ENCODE measurements at regions not wholly inside any gene's neighbourhood (a gene's known extent, or its start where the extent isn't known, plus 50 kb on each side); places are given as distances from the start of the nearest gene placed in this dataset.

DNA sequence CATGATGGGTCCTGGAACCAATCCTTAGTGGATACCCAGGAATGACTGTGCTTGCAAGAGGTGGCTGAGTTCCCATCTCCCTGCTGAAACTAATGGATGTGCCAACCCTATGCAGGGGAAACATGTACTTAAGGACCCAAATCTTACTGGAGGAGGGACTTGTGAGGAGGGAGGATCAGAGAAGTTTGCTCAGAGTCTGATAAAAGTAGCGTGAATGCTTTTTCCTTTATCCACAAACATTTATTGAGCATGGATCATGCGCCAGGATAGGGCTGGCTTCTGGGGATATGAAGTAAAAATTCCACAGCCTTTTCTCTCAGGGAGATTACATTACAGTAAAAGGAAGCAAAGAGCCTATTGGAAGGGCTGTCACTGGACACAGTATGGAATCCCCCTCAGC, 358.5 kb downstream of the RPS24 start:
- TF ChIP-seq CTCF (IDR thresholded peaks at IDR 0.05) (no peak), POLR2A (IDR thresholded peaks at IDR 0.05) (no peak), EP300 (IDR thresholded peaks at IDR 0.05) (no peak)

Data from suprapubic skin (tissue), 3 donors.